GM18505 (cell line): ENCODE measurements at regions not wholly inside any gene's neighbourhood (a gene's known extent, or its start where the extent isn't known, plus 50 kb on each side); places are given as distances from the start of the nearest gene placed in this dataset.

ENCODE experiments used
- ATAC-seq: cut with Tn5 transposase; IDR thresholded peaks from one replicate; pipeline ENCODE4 v1.9.1; 2021; ENCODE audit not compliant: unreplicated experiment
- POLR2A ChIP-seq: IDR thresholded peaks from 4 replicates; pipeline ENCODE4 v1.6.1; 2011; ENCODE audit warnings: borderline replicate concordance; ENCODE audit not compliant: insufficient read depth, insufficient read length; ENCODE audit errors: extremely low read depth

DNA sequence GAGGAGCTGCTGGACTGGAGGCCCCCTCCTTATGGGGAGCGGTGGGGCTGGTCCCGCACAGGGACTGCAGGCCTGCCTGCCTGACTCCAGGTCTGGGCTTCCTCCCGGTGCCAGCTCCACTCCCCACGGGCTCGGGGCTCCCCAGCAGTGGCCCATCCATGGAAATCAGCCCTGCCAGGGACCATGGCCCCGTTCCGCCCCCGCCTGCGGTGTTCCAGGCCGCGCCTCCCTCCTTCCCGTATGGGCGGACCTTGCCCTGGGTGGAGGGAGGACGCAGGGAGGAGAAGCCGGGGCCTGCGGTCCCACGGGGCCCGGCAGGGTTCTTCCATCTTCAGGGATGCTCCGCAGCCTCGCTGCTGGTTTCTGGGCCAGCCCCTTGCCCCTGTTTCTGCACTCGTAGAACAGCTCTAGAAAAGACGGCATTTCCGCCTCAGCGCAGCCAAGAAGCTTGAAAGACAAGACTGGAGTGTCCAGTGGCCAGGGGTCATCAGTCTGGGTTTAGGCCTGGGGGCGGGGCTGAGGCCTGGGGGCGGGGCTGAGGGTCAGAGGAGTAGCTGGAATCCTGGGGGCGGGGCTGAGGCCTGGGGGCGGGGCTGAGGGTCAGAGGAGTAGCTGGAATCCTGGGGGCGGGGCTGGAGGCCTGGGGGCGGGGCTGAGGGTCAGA is 1330.6 kb downstream of the BRD1 start:
- TF ChIP-seq POLR2A: no peak
- no peak for ATAC-seq

DNA sequence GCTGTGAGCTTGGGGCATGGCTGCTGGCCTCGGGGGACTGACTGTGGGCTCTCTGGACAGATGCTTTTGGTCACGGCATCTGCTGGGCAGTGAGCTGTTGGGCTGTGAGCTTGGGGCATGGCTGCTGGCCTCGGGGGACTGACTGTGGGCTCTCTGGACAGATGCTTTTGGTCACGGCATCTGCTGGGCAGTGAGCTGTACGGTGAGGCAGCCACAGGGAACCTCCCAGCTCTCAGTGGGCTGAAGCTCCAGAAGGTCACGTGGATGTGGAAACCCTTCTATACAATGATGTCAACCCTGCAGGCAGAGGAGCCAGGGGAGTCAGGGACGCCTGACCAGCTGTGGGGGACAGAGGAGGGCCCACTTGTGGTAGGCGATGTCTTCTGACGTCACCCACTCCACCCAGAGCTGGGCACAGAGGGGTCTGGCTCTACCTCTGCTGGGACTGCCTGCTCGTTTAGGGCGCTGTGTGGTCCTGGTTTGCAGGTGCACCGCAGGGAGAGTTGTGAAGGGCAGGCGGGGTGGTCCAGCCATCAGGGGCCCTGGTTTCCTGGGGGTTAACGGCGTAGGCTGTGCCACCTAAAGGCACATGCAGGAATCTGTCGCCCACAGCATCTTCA is 1331.3 kb downstream of the BRD1 start:
- TF ChIP-seq POLR2A: no peak
- ATAC-seq: no peak

DNA sequence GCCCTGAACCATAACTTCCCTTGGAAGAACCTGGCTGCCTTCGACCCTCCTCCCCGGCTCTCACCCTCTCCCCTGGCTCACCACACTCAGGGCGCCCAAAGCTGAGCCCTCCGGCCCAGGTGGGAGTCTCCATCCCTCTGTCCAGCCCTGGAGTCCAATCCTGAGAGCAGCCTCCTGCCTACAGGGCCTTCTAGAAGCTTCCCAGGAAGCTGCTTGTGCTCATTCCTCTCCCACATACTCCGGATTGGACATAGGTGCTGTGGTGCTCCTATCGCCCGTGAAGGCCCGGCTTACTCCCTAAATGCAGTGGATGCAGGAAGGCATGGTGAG is 1332.0 kb downstream of the BRD1 start:
- no peak for ATAC-seq
- TF ChIP-seq POLR2A: no peak

DNA sequence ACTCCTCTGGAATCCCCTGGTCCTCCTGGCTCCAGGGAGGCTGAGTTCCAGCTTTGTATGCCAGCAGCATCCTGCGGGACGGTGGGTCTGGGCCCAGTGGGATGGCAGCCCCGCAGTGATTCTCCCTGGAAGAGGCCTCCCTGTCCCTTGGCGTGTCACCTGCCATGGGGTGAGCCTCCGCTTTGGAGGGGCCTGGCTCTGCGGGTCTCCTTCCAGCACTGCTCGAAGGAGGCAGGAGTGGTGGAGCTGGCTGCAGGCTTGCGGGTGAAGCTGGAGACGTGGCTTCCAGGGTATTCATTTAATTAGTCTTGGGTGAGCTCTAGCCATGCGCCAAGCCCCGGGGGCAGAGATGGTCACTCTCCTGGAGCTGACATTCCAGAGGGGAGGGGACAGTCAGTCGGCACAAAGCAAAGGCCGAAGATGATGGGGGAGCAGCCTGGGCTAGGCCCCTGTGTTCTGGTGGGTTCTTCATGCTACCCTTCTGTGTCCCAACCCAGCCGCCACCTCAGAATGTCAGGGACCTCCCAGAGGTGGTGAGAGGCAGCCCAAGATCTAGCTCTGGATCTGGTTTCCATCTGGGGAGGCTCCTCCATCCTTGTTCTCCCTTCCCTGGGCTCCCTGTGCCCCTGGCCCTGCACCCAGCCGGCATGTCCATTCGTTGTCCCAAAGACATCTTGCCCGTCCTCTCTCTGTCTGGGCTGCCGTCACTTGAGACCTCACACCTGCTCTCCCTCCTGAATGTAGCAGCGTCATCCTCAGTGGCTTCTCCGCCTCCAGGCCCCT is 1332.5 kb downstream of the BRD1 start:
- ATAC-seq: no peak
- no peak for TF ChIP-seq POLR2A

DNA sequence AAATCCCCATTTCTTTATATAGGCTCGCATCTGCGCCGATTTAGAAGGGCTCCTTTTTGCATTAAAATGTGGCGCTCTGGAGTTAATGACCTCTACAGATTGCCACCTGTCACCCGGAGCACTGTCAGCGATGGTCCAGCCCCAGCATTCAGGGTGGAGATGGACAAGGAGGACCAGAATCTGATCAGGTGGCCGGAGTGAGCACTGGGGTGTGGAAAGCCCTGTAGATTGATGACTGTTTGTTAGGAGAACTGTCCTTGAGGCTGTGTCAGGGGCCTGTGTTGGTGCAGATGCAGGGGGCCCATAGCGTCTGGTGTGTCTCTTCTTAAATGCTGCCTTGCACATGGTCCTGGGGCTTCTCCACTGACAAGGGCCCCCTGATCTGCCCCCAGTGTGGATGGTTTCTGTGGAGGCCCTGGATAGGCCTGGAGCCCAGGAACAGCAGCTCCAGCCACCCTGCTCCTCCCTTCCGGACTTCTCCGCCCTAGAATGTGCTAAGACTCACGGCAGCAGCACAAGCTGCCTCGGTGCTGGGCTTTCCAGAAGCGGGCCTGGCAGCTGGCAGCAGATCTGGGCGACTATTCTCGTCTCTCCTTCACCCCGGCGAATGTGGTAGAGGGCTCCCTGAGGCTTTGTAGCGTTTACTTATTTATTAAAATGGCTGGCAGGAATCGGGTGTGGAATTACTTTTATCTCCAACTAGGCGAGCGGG is 1333.3 kb downstream of the BRD1 start:
- no peak for TF ChIP-seq POLR2A

DNA sequence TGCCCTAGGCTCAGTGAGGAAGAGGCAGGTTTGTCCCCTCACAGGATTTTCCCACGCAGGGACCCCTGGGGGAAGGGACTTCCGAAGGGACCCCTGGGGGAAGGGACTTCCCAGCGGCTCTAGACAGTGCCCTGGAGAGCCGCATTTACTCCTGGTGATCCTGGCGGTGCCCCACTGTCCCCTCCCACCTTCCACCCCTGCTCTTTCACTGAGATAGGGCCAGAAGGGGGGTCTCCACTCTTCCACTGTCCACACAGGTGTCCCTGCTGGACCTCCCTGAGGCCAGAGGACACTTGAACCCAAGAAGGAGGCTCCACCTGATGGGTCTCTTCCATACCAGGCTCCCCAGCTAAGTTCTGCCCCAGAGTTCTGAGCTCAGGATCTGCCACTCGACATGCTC is 1333.9 kb downstream of the BRD1 start:
- no peak for TF ChIP-seq POLR2A
- ATAC-seq: no peak

More for the DNA sequence above, 1333.3 kb downstream of the BRD1 start:
- no peak for ATAC-seq

DNA sequence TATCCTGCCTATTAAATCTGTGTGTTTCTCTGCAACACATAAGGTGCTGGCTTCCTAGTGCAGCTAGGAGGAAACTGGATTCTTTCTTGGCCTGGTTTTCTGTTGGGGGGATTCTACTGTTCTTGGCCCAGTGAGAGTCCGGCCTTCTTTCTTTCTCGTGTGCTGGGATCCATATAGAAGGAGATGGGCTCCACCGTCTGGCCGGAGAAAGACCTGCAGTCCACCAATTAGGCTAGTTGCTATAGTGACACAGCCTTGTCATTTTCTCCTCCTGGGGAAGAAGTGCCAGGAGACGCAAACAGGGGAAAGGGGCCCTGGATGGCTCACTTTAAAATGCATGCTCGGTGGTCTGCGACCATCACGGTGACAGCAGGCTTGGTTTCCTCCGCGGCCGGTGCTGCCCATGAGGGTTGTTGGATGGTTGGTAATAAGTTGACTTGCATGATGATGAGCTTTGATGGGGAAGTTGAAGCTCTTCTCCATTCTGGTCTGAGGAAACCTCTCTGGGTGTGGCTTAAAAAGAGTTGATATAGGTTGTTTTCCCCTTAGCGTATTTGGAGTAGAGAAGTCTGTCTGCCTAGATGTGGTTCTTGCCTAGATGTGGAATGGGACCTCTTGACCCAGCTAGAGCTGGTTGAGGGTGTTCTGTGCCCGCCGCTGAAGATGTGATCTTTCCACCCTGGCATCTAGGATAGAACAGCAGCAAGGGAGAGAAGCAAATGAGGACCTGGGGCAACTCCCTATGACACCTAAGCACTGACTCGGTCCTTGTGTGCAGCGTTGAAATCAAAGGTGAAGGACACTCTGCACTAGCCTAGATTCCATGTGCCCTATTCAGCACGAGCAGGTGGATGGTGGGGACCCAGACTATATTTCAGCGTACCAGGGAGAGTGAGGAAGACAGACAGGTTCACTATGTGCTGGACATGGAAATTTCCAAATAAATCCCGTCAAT is 1335.0 kb downstream of the BRD1 start:
- TF ChIP-seq POLR2A: no peak
- ATAC-seq: no peak

DNA sequence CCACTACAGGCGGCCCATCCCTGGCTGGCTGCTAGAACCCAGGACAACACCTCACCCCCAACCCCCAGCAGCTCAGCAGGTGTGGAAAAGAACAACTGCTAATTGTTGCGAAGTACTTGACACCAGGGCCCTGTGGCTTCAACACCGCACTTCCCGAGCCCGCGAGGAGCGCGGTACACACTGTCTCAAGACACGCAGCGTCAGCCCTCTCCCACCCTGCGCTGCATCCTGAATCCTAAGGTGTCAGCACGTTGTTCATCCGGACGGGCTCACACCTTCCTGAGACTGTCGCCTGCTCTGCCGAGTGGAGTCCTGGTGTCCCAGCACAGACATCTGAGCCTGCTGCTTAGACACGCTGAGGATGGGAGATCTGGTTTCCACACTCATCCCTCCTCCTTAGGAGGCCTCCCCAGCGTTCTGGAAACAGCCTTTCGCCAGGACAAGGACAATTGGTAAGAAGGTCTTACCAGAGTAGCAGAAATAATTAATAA is 1336.2 kb downstream of the BRD1 start:
- no peak for TF ChIP-seq POLR2A
- no peak for ATAC-seq

DNA sequence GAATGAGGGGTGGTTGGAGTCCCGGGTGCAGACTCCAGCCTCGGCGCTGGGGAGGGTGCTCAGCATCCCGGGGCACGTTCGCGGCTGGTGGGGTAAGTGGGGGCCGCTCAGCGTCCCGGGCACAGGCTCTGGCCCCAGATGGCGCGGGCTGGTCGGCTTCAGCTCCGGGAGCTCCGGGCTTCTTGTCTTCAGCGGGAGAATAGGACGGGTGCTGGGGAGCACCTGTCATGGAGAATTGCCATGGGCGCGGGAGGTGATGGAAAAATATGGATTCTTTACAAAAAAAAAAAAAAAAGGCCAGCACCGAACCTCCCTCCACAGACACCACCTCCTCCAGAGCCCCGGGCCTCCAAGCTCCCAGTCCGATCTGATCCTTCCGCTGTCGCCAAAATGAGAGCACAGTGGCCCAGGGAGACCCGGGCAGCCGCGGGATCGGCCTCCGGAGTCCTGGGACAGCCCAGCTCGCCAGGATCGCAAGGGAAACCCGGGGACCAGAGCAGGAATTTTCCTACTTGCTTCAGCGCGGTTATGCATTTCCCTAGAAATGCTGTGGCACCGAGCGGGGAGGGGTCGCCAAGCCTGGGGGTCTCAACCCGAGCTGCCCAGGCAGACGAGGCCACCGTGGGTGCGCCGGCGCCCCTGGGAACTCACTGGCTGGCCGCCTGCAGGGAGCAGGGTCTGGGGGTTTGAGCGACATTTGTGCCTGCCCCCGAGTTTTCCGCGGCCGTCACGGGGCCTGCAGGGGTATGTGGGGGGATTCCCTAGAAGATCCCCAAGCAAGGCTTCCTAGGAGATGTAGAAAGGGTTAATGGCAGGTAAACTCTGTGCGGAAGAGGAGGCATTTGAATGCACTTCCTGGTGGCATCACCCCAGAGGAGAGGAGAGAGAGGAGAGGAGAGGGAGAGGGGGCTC is 1336.9 kb downstream of the BRD1 start:
- no peak for ATAC-seq
- no peak for TF ChIP-seq POLR2A

DNA sequence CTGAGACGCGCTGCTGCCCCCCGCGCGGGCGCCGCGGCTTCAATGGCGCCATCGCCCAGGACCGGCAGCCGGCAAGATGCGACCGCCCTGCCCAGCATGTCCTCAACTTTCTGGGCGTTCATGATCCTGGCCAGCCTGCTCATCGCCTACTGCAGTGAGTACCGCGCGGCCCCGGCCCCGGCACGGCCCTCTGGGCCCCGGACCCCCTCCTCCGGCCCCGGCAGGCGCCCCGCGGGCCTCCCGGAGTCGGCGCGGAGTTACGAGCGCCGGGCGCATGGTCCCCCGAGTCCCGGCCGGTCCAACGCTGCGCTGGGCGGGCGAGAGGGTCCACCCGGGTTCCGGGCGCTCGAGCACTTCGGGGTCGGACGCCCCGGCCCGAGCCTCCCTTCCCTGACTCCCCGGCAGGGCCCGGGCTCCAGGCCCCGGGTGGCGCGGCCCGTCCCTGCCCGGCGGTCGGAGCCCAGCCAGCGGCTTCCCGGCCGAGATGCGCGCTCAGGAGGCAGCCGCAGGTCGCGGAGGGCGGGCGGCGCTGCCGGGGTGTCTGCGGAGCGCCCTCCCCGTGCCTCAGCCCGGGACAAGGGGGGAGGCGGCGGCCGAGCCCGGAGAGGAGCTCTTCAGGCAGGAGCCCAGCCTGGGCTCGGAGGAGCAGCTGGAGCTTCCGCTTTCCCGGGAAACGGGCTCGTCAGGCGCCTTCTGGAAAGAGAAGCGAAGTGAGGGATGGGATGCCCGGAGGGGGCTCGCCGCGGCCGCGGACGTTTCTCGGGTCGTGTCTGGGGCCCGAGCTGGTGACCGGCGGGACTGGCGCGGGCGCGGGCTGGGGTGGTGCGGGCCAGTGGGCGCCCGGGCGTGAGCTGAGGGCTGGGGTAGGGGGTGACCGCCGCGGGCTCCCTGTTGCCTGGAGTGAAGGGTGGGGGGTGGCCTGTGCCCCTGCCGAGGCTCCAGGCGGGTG is 1337.8 kb downstream of the BRD1 start:
- TF ChIP-seq POLR2A: no peak
- no peak for ATAC-seq
